HG02610 (cell line): ENCODE measurements at regions not wholly inside any gene's neighbourhood (a gene's known extent, or its start where the extent isn't known, plus 50 kb on each side); places are given as distances from the start of the nearest gene placed in this dataset.
"Not testable (repeated sequence)": the region's sequence is repeated elsewhere in the genome, so short reads cannot be mapped to it uniquely, and the experiment has no call there.

Experiments used
- ATAC-seq: cut with Tn5 transposase; IDR thresholded peaks from one replicate; pipeline ENCODE4 v1.9.1; 2021; ENCODE audit warnings: mild to moderate bottlenecking, moderate library complexity; ENCODE audit not compliant: unreplicated experiment

GRCh38 chr21:15932726-15933125 lies 202.9 kb downstream of the USP25 start:
- ATAC-seq, result no peak

- ATAC-seq, result no peak
These were observed 205.7 kb downstream of the USP25 start for GRCh38 chr21:15935530-15935929.

DNA sequence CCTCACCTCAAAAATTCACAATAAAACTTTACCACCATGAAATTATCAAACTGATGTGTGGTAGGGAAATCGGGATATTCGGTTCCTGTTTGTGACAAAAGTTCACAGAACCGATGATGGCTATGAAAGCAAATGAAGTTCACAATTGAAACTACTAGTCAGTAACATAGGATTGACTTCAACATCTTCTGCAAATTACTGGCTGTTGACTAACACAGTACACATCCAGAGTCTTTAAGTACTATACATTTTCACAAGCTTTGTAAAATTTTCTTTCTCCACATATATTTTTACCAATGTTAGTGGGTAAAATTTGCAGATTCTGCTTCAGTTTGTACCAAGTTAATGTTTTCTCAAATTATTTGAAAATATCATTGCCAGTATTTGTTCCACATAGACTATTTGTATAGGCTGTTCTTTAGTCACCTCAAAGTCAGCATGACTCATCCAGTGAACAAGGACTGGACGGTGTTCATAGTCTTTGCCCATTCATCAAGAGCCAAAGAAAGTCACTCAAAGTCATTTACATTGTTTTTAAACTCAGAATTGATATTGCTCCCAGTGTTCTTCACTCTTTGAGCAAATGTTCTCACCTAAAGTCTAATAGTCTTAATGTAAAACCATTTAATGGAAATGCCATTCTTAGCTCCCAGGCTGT lies 213.4 kb downstream of the USP25 start:
- no peak for ATAC-seq

DNA sequence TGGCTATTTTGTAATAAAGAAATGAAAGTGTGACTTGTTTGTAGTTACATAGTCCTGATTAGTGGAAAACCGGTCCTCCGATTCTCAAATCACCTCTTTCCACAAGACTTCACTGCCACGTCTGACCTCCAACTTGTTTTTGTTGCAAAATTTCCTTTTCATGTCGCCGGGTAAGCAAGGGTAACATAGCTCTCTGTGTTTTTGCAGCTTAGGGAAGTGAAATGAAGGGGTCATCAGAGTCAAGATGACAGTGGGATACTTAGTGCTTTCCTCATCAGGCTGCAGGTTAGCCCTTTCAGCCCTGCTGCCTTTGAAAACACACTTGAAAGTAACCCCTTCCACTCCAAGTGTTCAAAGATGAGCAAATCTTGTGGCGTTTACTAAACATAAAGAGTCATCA lies 217.9 kb downstream of the USP25 start:
- ATAC-seq, result no peak

- ATAC-seq, result no peak
These were observed 223.9 kb downstream of the USP25 start for GRCh38 chr21:15953551-15954116.

GRCh38 chr21:15964236-15964855 lies 234.6 kb downstream of the USP25 start:
- ATAC-seq, result no peak

- no peak for ATAC-seq
These were observed 236.4 kb downstream of the USP25 start for GRCh38 chr21:15966231-15966630.

DNA sequence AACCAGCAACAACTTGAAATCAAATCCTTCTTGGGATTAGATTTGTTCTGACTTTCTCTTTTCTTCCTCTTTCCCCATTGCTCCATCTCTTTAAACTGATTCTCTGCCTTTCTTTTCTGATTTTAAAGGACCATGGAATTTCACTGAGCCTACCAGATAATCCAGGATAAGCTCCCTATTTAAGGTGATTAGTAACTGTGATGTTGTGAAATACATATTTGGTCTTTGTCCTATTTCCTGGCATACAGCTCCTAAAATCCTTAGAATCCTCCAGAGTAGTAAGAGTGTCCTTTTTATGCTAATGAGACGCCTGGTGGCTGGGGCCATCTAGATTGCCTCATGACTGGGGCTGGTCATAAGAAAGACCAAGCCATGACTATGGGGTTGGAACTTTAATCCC lies 236.9 kb downstream of the USP25 start:
- no peak for ATAC-seq

- no peak for ATAC-seq
These were observed 237.9 kb downstream of the USP25 start for GRCh38 chr21:15967661-15968060.

DNA sequence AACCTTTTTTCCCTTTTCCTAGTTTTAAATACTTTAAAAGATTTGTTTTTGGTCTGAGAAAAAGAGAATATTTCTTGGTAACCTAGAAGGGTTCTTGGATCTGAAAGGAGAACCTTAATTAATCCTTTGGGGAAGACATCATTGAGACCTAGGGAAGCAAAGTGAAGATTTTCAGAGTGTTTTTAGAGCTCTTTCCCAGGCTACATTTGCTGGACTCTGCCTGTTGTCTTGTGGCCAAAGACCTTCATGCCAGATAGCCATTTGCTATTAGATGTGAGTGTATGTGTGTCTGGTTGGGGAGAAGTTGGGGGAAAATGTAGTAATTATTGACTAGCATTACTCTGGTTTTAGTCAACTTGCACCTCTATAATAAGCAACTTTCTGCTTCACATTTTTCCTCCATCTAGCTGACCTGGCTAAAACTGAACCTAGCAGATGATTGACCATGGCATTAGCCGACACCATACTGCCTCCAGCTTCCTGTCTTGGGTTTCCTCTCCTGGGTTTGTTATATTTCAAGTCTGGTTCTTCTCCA lies 239.1 kb downstream of the USP25 start:
- no peak for ATAC-seq

DNA sequence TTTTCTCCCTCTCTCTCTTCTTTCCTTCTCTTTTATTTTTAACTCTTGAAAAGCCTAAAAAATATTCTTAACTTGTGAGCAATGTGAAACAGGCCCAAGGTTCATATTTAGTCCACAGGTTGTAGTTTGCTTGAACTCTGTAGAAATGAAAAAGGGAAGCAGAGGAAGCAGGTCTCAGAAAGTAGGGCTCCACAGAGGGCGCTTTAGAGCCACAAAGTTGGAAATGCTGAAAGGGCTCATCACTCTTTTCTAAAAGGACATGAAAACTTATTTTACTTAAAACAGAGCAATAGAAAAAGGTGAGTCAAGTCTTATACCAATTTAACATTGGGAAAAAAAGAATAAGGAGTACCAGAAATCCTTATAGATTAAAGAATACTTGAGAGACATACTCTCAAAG lies 247.0 kb downstream of the USP25 start:
- ATAC-seq, result no peak

GRCh38 chr21:15978215-15978738 lies 248.5 kb downstream of the USP25 start:
- no peak for ATAC-seq

DNA sequence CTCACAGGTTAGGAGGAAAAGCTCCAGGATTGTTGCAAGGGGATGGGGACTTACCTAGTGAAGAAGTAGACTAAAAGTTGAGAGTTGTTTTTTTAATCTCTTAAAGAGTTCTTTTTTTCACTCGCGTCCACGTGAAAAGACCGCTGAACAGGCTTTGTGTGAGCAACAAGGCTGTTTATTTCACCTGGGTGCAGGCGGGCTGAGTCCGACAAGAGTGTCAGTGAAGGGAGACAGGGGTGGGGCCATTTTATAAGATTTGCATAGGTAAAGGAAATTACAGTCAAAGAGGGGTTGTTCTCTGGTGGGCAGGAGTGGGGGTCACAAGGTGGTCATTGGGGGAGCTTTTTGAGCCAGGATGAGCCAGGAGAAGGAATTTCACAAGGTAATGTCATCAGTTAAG lies 249.7 kb downstream of the USP25 start:
- not testable (repeated sequence) for ATAC-seq

- ATAC-seq, result no peak
These were observed 256.5 kb downstream of the USP25 start for GRCh38 chr21:15986277-15986676.

DNA sequence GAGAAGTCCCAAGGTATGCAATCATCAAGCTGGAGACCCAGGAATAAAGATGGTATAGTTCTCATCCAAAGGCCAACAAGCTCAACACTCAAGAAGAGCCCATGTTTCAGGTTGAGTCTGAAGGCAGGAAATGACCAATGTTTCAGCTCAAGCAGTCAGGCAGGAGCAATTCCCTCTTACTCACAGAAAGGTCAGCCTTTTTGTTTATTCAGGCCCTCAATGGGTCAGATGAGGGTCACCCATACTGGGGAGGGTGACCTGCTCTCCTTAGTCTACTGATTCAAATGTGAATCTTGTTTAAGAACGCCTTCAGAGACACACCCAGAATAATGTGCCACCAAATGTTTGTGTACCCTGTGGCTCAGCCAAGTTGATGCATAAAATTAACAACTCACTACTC lies 262.4 kb downstream of the USP25 start:
- ATAC-seq, result no peak

DNA sequence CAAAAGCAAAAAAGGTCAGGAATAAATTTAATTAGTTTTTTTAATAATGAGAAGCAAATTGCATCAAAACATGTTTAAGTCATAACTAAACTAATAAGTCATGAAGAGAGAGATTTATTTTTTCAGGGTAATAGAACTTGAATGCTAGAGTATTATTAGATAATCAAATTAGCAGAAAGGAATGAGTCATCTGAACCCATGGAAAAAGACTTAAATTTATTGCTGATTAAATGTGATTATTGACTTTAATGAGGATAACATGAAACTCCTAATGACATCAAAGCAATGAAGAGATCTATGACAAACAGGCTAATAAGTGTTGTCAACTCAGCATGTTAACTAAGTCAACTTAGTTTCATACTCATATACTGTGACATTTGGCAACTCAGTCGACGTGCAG lies 264.2 kb downstream of the USP25 start:
- no peak for ATAC-seq

- no peak for ATAC-seq
These were observed 270.0 kb downstream of the USP25 start for GRCh38 chr21:15999741-16000140.

GRCh38 chr21:16002874-16003466 lies 273.2 kb downstream of the USP25 start:
- no peak for ATAC-seq

DNA sequence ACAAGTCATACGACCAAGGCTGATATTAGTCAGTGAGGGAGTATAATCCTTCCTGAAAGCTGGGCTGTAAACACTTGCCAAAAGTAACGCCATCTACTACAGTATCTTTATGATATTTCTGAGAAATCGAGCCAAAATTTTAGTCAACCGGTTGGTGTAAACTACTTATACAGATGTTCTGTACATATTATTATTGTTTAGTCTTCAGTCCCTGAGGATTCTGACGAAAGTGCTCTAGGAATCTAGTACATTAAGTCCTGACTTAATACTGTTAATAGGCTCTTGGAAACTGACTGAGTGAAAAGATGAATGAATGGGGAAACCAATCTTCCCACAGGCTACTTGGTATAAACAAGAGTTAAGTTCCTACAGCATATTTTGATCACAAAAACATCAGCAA lies 274.3 kb downstream of the USP25 start:
- no peak for ATAC-seq

GRCh38 chr21:16004523-16004922 lies 274.7 kb downstream of the USP25 start:
- ATAC-seq, result no peak

DNA sequence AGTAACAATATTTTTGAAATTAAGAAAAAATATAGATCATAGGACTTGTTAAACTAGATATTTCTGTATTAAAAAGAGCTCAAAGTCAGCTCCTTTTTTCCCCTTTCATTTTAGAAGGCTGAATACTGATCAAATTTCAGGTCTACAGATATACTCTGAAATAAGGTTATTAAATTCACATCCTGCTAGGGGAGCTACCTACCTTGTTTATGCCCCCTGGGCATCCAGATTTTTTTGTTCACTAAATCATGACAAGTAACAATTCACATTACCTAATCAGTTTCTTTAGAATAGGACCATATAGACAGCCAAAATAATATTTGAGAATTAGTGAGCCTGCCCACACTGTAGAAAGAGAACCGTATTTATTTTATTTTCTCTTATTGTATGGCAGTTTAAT lies 276.2 kb downstream of the USP25 start:
- no peak for ATAC-seq

DNA sequence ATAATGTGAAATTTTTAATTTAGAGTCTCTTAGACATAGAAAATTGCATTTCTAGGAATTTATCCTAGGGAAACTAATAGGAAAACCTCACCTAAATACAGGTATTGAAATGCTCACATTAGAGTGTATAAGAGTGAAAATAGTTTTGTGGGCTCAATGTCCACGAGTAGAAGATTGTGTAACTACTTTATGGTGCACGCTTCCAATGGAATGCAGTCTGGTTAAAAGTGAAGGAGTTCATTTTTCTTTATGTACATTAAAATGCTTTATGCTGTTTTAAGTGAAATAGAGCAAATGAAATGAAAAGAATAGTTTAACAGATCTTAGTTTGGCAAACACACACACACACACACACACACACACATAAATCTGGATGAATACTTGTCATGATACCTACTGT lies 278.2 kb downstream of the USP25 start:
- no peak for ATAC-seq
